ENCODE measurements at regions not wholly inside any gene's neighbourhood (a gene's known extent, or its start where the extent isn't known, plus 50 kb on each side); places are given as distances from the start of the nearest gene placed in this dataset.
"Not testable (repeated sequence)": the region's sequence is repeated elsewhere in the genome, so short reads cannot be mapped to it uniquely, and the experiment has no call there.

- no peaks in the 10 kb centered on the region for H3K9me3 ChIP-seq (ENCODE audit: control insufficient read depth, insufficient read depth, low read depth, low read length)
- no peak overlapping the region for H3K27ac ChIP-seq (ENCODE audit: low read depth, low read length)
- H3K27me3 ChIP-seq (ENCODE audit: control insufficient read depth, insufficient read depth, low read length) = no peaks in the 10 kb centered on the region
- no peak overlapping the region for H3K4me3 ChIP-seq (ENCODE audit: low read depth, low read length)
- no peak overlapping the region for H3K9ac ChIP-seq (ENCODE audit: low read length)
- H3K4me1 ChIP-seq (ENCODE audit: control insufficient read depth, insufficient read depth, low read length) = peaks cover 20% of the 10 kb centered on the region
- H3K36me3 ChIP-seq (ENCODE audit: control insufficient read depth, insufficient read depth, low read length) = no peaks in the 10 kb centered on the region
Measured at GRCh38 chr13:111629457-111629856, 309.0 kb downstream of the TEX29 start.

DNA sequence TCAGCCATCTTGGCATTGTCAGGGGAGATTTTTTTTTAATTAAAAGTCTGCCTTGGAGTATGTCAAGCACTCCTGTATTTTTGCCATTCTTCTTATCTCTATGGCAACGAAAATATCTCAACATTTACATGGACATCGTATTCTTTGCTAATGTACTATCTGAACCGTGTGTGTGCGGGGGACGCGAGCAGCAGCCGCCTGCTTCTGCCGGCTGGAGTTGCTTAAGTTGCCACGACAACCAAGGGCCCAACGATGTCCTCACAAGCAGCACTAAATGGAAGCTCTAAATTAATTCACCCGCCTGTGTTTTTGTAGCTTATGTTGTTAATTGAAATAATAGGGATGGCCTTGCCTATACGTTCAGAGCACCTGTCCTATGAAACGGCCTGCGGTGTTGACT is 309.5 kb downstream of the TEX29 start:
- no peak overlapping the region for H3K27ac ChIP-seq (ENCODE audit: low read depth, low read length)
- H3K27me3 ChIP-seq (ENCODE audit: control insufficient read depth, insufficient read depth, low read length) = no peaks in the 10 kb centered on the region
- H3K9me3 ChIP-seq (ENCODE audit: control insufficient read depth, insufficient read depth, low read depth, low read length) = no peaks in the 10 kb centered on the region
- no peaks in the 10 kb centered on the region for H3K36me3 ChIP-seq (ENCODE audit: control insufficient read depth, insufficient read depth, low read length)
- peaks cover 25% of the 10 kb centered on the region for H3K4me1 ChIP-seq (ENCODE audit: control insufficient read depth, insufficient read depth, low read length)
- H3K9ac ChIP-seq (ENCODE audit: low read length) = no peak overlapping the region
- H3K4me3 ChIP-seq (ENCODE audit: low read depth, low read length) = no peak overlapping the region

GRCh38 chr13:111630406-111630805 is 310.0 kb downstream of the TEX29 start:
- no peak overlapping the region for H3K9ac ChIP-seq (ENCODE audit: low read length)
- H3K36me3 ChIP-seq (ENCODE audit: control insufficient read depth, insufficient read depth, low read length) = no peaks in the 10 kb centered on the region
- no peak overlapping the region for H3K4me3 ChIP-seq (ENCODE audit: low read depth, low read length)
- H3K4me1 ChIP-seq (ENCODE audit: control insufficient read depth, insufficient read depth, low read length) = peaks cover 25% of the 10 kb centered on the region
- H3K27me3 ChIP-seq (ENCODE audit: control insufficient read depth, insufficient read depth, low read length) = no peaks in the 10 kb centered on the region
- H3K27ac ChIP-seq (ENCODE audit: low read depth, low read length) = no peak overlapping the region
- H3K9me3 ChIP-seq (ENCODE audit: control insufficient read depth, insufficient read depth, low read depth, low read length) = no peaks in the 10 kb centered on the region

GRCh38 chr13:111631271-111631670 is 310.8 kb downstream of the TEX29 start:
- H3K9ac ChIP-seq (ENCODE audit: low read length); H3K4me3 ChIP-seq (ENCODE audit: low read depth, low read length); H3K27ac ChIP-seq (ENCODE audit: low read depth, low read length); H3K36me3 ChIP-seq (ENCODE audit: control insufficient read depth, insufficient read depth, low read length); H3K9me3 ChIP-seq (ENCODE audit: control insufficient read depth, insufficient read depth, low read depth, low read length); H3K27me3 ChIP-seq (ENCODE audit: control insufficient read depth, insufficient read depth, low read length): not testable (repeated sequence)
- H3K4me1 ChIP-seq (ENCODE audit: control insufficient read depth, insufficient read depth, low read length) = peaks cover 25% of the 10 kb centered on the region

GRCh38 chr13:111632906-111633305 is 312.5 kb downstream of the TEX29 start:
- H3K9ac ChIP-seq (ENCODE audit: low read length) = no peak overlapping the region
- no peaks in the 10 kb centered on the region for H3K36me3 ChIP-seq (ENCODE audit: control insufficient read depth, insufficient read depth, low read length)
- peaks cover 34% of the 10 kb centered on the region for H3K4me1 ChIP-seq (ENCODE audit: control insufficient read depth, insufficient read depth, low read length)
- H3K4me3 ChIP-seq (ENCODE audit: low read depth, low read length) = no peak overlapping the region
- H3K9me3 ChIP-seq (ENCODE audit: control insufficient read depth, insufficient read depth, low read depth, low read length) = no peaks in the 10 kb centered on the region
- no peak overlapping the region for H3K27ac ChIP-seq (ENCODE audit: low read depth, low read length)
- H3K27me3 ChIP-seq (ENCODE audit: control insufficient read depth, insufficient read depth, low read length) = no peaks in the 10 kb centered on the region

DNA sequence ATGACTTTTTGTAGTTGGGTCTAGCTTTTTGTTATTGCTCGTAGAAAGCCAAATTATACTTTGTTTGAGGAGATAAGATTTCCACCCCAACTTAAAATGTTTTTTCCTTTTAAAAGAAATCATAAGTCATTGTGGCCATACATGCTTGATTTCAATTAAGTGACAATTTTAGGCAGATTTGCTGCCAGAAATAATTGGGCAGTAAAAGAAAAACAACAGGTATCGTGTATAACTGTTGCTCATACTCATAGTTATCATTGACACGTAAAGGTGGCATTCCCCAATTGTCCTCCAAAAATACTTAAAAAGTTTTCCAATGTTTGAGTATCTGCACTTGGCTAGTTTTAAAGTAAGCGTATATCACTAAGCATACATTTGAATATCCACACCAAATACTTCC is 313.0 kb downstream of the TEX29 start:
- H3K27me3 ChIP-seq (ENCODE audit: control insufficient read depth, insufficient read depth, low read length) = no peaks in the 10 kb centered on the region
- H3K9me3 ChIP-seq (ENCODE audit: control insufficient read depth, insufficient read depth, low read depth, low read length) = no peaks in the 10 kb centered on the region
- H3K36me3 ChIP-seq (ENCODE audit: control insufficient read depth, insufficient read depth, low read length) = no peaks in the 10 kb centered on the region
- H3K4me1 ChIP-seq (ENCODE audit: control insufficient read depth, insufficient read depth, low read length) = peaks cover 34% of the 10 kb centered on the region
- H3K4me3 ChIP-seq (ENCODE audit: low read depth, low read length) = no peak overlapping the region
- no peak overlapping the region for H3K9ac ChIP-seq (ENCODE audit: low read length)
- no peak overlapping the region for H3K27ac ChIP-seq (ENCODE audit: low read depth, low read length)

DNA sequence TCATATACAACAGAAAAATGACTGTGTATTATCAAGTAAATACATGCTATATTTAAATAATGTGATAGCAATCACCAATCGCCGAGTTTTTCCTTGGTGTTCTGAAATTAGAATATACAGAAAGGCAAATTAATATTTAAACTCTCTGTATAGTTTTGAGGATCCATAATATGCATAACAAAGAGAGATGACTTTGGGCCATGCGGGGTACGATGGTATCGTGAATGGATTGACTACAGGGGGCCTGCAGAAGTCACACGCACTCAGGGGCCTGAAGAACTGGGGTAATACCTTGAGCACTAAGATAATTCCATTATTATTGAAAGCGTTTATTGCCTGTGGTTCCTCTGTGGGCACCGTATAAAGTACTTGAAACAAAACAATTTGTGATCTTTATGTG is 314.0 kb downstream of the TEX29 start:
- peaks cover 34% of the 10 kb centered on the region for H3K4me1 ChIP-seq (ENCODE audit: control insufficient read depth, insufficient read depth, low read length)
- no peak overlapping the region for H3K9ac ChIP-seq (ENCODE audit: low read length)
- no peaks in the 10 kb centered on the region for H3K27me3 ChIP-seq (ENCODE audit: control insufficient read depth, insufficient read depth, low read length)
- H3K9me3 ChIP-seq (ENCODE audit: control insufficient read depth, insufficient read depth, low read depth, low read length) = no peaks in the 10 kb centered on the region
- no peak overlapping the region for H3K4me3 ChIP-seq (ENCODE audit: low read depth, low read length)
- H3K27ac ChIP-seq (ENCODE audit: low read depth, low read length) = no peak overlapping the region
- no peaks in the 10 kb centered on the region for H3K36me3 ChIP-seq (ENCODE audit: control insufficient read depth, insufficient read depth, low read length)

DNA sequence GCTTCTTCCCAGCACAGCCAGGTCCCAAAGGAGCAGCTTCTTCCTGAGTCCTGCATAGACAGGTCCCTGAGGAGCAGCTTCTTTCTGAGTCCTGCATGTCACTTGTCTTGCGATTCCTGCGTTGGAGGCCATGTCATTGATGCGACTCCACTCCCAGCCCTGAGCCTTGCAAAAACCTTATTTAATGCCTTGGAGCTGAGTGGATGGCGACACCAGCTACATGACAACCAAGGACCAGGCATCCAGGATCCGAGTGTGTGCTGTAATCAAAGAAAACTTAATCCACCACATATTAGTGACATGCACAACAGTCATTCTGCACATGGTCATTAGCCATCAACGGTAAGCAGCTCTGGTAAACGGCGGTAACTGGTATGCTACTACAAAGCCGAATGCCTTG is 315.8 kb downstream of the TEX29 start:
- Histone ChIP-seq H3K4me1 (ENCODE audit: control insufficient read depth, insufficient read depth, low read length) (peaks cover 34% of the 10 kb centered on the region), H3K36me3 (ENCODE audit: control insufficient read depth, insufficient read depth, low read length) (no peaks in the 10 kb centered on the region), H3K9ac (ENCODE audit: low read length) (no peak overlapping the region), H3K9me3 (ENCODE audit: control insufficient read depth, insufficient read depth, low read depth, low read length) (no peaks in the 10 kb centered on the region), H3K27me3 (ENCODE audit: control insufficient read depth, insufficient read depth, low read length) (no peaks in the 10 kb centered on the region), H3K4me3 (ENCODE audit: low read depth, low read length) (no peak overlapping the region), H3K27ac (ENCODE audit: low read depth, low read length) (no peak overlapping the region)

DNA sequence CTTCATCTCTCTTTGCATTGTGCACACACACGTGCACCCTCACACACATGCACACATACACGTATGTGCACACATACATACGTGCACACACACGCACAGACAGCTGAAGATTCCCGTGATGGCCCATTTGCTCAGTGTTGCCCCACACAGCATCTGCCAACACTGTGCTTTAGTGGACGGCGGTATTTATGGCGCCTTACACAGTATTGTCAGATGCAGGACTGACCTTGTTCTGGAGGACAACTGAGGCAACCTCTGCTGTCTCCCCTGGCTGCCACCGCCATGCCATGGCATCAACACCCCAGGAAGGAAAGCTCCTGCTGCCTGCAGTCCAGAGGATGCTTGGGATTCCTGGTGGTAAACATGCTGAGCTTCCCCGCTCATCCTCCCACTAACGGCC is 316.4 kb downstream of the TEX29 start:
- H3K9me3 ChIP-seq (ENCODE audit: control insufficient read depth, insufficient read depth, low read depth, low read length) = no peaks in the 10 kb centered on the region
- no peak overlapping the region for H3K27ac ChIP-seq (ENCODE audit: low read depth, low read length)
- H3K27me3 ChIP-seq (ENCODE audit: control insufficient read depth, insufficient read depth, low read length) = no peaks in the 10 kb centered on the region
- no peak overlapping the region for H3K4me3 ChIP-seq (ENCODE audit: low read depth, low read length)
- H3K4me1 ChIP-seq (ENCODE audit: control insufficient read depth, insufficient read depth, low read length) = peaks cover 34% of the 10 kb centered on the region
- no peaks in the 10 kb centered on the region for H3K36me3 ChIP-seq (ENCODE audit: control insufficient read depth, insufficient read depth, low read length)
- no peak overlapping the region for H3K9ac ChIP-seq (ENCODE audit: low read length)

GRCh38 chr13:111637365-111637764 is 316.9 kb downstream of the TEX29 start:
- Histone ChIP-seq H3K4me1 (ENCODE audit: control insufficient read depth, insufficient read depth, low read length) (peaks cover 34% of the 10 kb centered on the region), H3K9me3 (ENCODE audit: control insufficient read depth, insufficient read depth, low read depth, low read length) (no peaks in the 10 kb centered on the region), H3K27me3 (ENCODE audit: control insufficient read depth, insufficient read depth, low read length) (no peaks in the 10 kb centered on the region), H3K9ac (ENCODE audit: low read length) (no peak overlapping the region), H3K4me3 (ENCODE audit: low read depth, low read length) (no peak overlapping the region), H3K36me3 (ENCODE audit: control insufficient read depth, insufficient read depth, low read length) (no peaks in the 10 kb centered on the region), H3K27ac (ENCODE audit: low read depth, low read length) (no peak overlapping the region)

GRCh38 chr13:111638233-111638632 is 317.8 kb downstream of the TEX29 start:
- Histone ChIP-seq H3K4me3 (ENCODE audit: low read depth, low read length) (no peak overlapping the region), H3K36me3 (ENCODE audit: control insufficient read depth, insufficient read depth, low read length) (no peaks in the 10 kb centered on the region), H3K27ac (ENCODE audit: low read depth, low read length) (no peak overlapping the region), H3K27me3 (ENCODE audit: control insufficient read depth, insufficient read depth, low read length) (no peaks in the 10 kb centered on the region), H3K9me3 (ENCODE audit: control insufficient read depth, insufficient read depth, low read depth, low read length) (no peaks in the 10 kb centered on the region), H3K4me1 (ENCODE audit: control insufficient read depth, insufficient read depth, low read length) (peaks cover 27% of the 10 kb centered on the region), H3K9ac (ENCODE audit: low read length) (no peak overlapping the region)

DNA sequence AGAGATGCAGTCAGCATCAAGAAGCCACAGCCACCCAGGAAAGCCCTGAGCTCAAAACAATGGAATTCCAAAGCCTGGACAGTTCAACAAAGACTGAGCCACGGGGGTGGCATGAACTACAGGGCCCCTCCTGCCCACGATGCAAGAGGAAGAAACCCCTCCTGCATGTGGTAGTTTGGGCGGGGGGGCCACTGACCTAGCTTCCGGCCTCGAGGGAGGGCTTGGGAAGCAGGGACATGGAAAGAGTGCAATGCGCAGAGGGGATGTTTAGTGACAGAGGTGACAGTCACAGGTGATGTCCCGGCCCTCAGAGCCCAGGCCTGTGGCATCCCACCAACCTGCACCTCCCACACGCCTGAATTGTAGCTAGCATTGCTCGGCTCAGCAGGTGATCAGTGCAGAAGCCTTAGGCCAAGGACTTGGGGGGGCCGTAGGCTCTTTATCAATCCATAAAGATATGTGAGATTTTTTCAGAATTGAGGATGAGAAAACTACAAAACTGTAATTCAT is 318.8 kb downstream of the TEX29 start:
- H3K4me3 ChIP-seq (ENCODE audit: low read depth, low read length) = no peak overlapping the region
- no peaks in the 10 kb centered on the region for H3K36me3 ChIP-seq (ENCODE audit: control insufficient read depth, insufficient read depth, low read length)
- H3K9me3 ChIP-seq (ENCODE audit: control insufficient read depth, insufficient read depth, low read depth, low read length) = no peaks in the 10 kb centered on the region
- peaks cover 16% of the 10 kb centered on the region for H3K4me1 ChIP-seq (ENCODE audit: control insufficient read depth, insufficient read depth, low read length)
- no peaks in the 10 kb centered on the region for H3K27me3 ChIP-seq (ENCODE audit: control insufficient read depth, insufficient read depth, low read length)
- H3K27ac ChIP-seq (ENCODE audit: low read depth, low read length) = no peak overlapping the region
- no peak overlapping the region for H3K9ac ChIP-seq (ENCODE audit: low read length)
